AG04449 (cell line): ENCODE measurements at regions not wholly inside any gene's neighbourhood (a gene's known extent, or its start where the extent isn't known, plus 50 kb on each side); places are given as distances from the start of the nearest gene placed in this dataset.

Experiments
- CTCF ChIA-PET: fragments of 350-600 bp; formaldehyde crosslinking; extraction: SDS; loops from one replicate; lab custom pipeline; 2021; ENCODE audit warnings: antibody characterized with exemption; lab: Yijun Ruan, JAX
- POLR2A ChIA-PET: fragments of 400-600, 350-600 bp; formaldehyde crosslinking; extraction: SDS; loops from one replicate; lab custom pipeline; 2020; ENCODE audit warnings: antibody characterized with exemption, inconsistent platforms; lab: Yijun Ruan, JAX
- DNase-seq: peaks from one replicate; pipeline ENCODE4 v3.0.0-alpha.2; 2010; ENCODE audit warnings: low read depth, low spot score
- H3K4me3 ChIP-seq: 2 replicates; pipeline ENCODE4 v1.5.1; 2011; ENCODE audit warnings: low read depth, mild to moderate bottlenecking, control low read depth, low read length
- TF ChIP-seq, protein P1 (sequence below): IDR thresholded peaks from one replicate; pipeline ENCODE4 v1.5.1; 2011; ENCODE audit warnings: mild to moderate bottlenecking, moderate library complexity, low read length, control low read depth, inconsistent platforms; ENCODE audit not compliant: insufficient read depth; ENCODE audit errors: missing control alignments

DNA sequence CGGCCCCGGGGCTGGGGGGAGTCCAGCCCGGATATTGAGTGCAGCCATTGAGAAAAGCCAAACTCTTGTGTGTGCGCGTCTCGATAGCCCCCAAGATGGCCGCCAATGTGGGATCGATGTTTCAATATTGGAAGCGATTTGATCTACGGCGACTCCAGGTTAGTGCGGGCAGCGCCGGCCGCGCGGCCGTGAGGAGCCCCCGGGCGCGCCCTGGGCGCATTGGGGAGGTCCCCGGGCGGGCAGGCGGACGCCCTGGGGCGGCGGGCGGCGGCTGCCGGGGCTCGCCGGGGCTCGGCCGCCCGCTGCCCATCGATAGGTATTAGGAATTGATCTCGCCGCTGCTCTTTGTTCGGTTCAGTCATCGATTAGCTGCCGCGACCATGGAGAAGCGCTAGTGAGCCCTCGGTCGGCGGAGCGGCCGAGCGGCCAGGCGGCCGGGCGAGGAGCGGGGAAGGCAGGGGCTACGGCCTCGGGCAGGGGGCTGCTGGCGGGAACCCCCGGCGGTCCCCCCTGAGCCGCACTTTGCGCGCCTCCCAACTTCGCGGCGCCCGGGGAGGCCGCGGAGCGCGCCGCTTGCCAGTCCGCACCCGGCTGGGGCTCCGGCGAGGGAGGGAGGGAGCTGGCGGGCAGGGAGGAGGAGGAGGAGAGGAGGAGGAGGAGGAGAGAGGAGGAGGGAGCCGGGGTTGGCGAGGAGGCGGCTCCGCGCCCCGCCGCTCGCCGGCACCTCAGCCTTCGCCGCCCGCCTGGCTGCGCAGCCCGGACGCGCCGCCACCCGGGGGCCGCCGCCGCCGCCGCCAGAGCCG is 113.9 kb upstream of the MYL2 start, which contains the start of gene CUX2:
Gene CUX2, plus strand, starts transcription at position 83 of the 803 bp plus-strand sequence.
- POLR2A ChIA-PET: no interaction called here
- H3K4me3 ChIP-seq: no peak within 1 kb of the TSS
- DNase-seq: no peak
- TF ChIP-seq, protein P1, sequence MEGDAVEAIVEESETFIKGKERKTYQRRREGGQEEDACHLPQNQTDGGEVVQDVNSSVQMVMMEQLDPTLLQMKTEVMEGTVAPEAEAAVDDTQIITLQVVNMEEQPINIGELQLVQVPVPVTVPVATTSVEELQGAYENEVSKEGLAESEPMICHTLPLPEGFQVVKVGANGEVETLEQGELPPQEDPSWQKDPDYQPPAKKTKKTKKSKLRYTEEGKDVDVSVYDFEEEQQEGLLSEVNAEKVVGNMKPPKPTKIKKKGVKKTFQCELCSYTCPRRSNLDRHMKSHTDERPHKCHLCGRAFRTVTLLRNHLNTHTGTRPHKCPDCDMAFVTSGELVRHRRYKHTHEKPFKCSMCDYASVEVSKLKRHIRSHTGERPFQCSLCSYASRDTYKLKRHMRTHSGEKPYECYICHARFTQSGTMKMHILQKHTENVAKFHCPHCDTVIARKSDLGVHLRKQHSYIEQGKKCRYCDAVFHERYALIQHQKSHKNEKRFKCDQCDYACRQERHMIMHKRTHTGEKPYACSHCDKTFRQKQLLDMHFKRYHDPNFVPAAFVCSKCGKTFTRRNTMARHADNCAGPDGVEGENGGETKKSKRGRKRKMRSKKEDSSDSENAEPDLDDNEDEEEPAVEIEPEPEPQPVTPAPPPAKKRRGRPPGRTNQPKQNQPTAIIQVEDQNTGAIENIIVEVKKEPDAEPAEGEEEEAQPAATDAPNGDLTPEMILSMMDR: no peak
- CTCF ChIA-PET: no interaction called here

GRCh38 chr12:111033281-111034082 is 113.1 kb upstream of the MYL2 start:
- no peak overlapping the region for H3K4me3 ChIP-seq
- ChIA-PET POLR2A (no interaction called here), CTCF (interaction anchor here (0.7 kb wide), 1 partner anchor 66 kb away, joined by 3 read pairs; no protein-coding TSS in a partner anchor)
- TF ChIP-seq, protein P1: no peak
- no peak for DNase-seq

- no peak for DNase-seq
These were observed 112.2 kb upstream of the MYL2 start for GRCh38 chr12:111032591-111032919.

GRCh38 chr12:111031916-111032590 is 111.7 kb upstream of the MYL2 start:
- no peak overlapping the region for H3K4me3 ChIP-seq
- TF ChIP-seq, protein P1: no peak
- POLR2A ChIA-PET: no interaction called here

More at GRCh38 chr12:111032591-111032919, 112.2 kb upstream of the MYL2 start:
- POLR2A ChIA-PET: no interaction called here
- H3K4me3 ChIP-seq: no peak overlapping the region
- CTCF ChIA-PET: interaction anchor here (0.7 kb wide), 1 partner anchor 67 kb away, joined by 3 read pairs; no protein-coding TSS in a partner anchor
- TF ChIP-seq, protein P1: no peak

DNA sequence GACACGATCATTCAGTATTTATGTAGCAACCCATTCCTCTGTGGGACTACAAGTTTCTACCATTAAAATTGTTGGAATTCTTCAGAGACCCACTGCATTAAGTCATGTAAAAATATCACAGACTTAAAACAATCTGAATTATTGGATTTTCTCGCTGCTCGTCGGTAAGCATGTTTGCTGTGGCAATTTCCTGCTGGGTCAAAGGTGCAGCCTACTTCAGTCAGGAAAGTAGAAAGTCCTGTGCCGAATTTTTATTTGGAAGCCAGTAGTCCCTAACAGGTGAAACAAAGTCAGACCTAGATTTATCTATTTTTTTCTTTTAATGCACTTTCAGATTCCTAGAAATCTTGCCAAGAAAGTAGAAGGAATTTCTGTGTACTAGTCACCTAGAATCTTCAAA is 110.4 kb upstream of the MYL2 start:
- no peak overlapping the region for H3K4me3 ChIP-seq
- CTCF ChIA-PET: interaction anchor here (1.0 kb wide), 1 partner anchor 24 kb away, joined by 3 read pairs; no protein-coding TSS in a partner anchor
- no peak for DNase-seq
- TF ChIP-seq, protein P1: no peak
- POLR2A ChIA-PET: no interaction called here

More at GRCh38 chr12:111031916-111032590, 111.7 kb upstream of the MYL2 start:
- CTCF ChIA-PET: no interaction called here
- DNase-seq: no peak
